Naive thymus-derived CD8-positive, alpha-beta T cell (primary cell): ENCODE measurements at regions not wholly inside any gene's neighbourhood (a gene's known extent, or its start where the extent isn't known, plus 50 kb on each side); places are given as distances from the start of the nearest gene placed in this dataset.
A peak's percentile ranks its signal among the peaks of the same experiment; 100 is the strongest.

Source experiments
- ATAC-seq, 2 donors: fragments of 150-1000 bp; cut with Tn5 transposase in 1 of 2; sonication (Bioruptor Pico), chemical (Tn5 transposase) in 1 of 2; 1 replicate in 1 of 2; 2 replicates in 1 of 2; pipeline ENCODE4 v1.10.0; 2021; ENCODE audit warnings: mild to moderate bottlenecking in 2 of 2, moderate library complexity in 2 of 2
- POLR2A ChIA-PET: fragments of 350-600 bp; sonication (Branson Sonifier 250); formaldehyde crosslinking; loops from one replicate; lab custom pipeline; 2021; ENCODE audit warnings: antibody characterized with exemption; lab: Charles Lee
- DNase-seq, 10 donors: peaks; one replicate each; pipeline versions ENCODE4 v3.0.0 to v3.0.0-alpha.2; 2020 to 2022
- H3K27ac Mint-ChIP-seq, 10 donors: one replicate each; pipeline ENCODE4 v1.8.0; 2020 to 2022; ENCODE audit warnings: mild to moderate bottlenecking in 10 of 10, mixed read lengths in 10 of 10, moderate library complexity in 4 of 10, inconsistent platforms in 1 of 10
- H3K27me3 Mint-ChIP-seq, 5 donors: one replicate each; pipeline ENCODE4 v1.8.0; 2021 to 2022; ENCODE audit warnings: mixed read lengths in 5 of 5
- H3K36me3 Mint-ChIP-seq, 3 donors: one replicate each; pipeline ENCODE4 v1.8.0; 2020 to 2022; ENCODE audit warnings: mixed read lengths in 3 of 3, mild to moderate bottlenecking in 2 of 3, inconsistent platforms in 1 of 3
- H3K4me1 Mint-ChIP-seq, 4 donors: one replicate each; pipeline ENCODE4 v1.8.0; 2021 to 2022; ENCODE audit warnings: mixed read lengths in 4 of 4
- H3K4me3 Mint-ChIP-seq, 10 donors: one replicate each; pipeline ENCODE4 v1.8.0; 2020 to 2022; ENCODE audit warnings: mild to moderate bottlenecking in 10 of 10, mixed read lengths in 10 of 10, moderate library complexity in 6 of 10, inconsistent platforms in 1 of 10
- H3K9me3 Mint-ChIP-seq, 9 donors: one replicate each; pipeline ENCODE4 v1.8.0; 2020 to 2022; ENCODE audit warnings: mixed read lengths in 9 of 9, mild to moderate bottlenecking in 3 of 9, inconsistent platforms in 1 of 9, moderate library complexity in 1 of 9

DNA sequence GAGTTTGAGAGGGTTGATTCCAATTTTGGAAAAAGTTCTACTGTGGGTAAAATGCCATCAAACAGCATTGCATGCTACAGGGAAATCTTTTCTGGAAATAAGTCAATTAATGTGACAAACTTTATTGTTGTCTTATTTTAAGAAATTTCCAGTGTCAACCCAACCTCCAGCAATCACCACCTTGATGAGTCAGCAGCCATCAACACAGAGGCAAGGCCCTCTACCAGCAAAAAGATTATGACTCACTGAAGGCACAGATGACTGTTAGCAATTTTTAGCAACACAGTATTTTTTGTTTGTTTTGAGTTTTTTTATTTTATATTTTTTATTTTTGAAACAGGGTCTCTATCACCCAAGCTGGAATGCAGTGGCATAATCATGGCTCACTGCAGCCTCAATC is 165.4 kb upstream of the C1QTNF7 start:
- Mint-ChIP-seq H3K4me3 (no peak overlapping the region), H3K4me1 (no peaks in the 10 kb centered on the region), H3K9me3 (peaks cover 4 to 33% (median 22%) of the 10 kb centered on the region in 9 donors), H3K27me3 (peaks cover 0 to 7% (median 4%) of the 10 kb centered on the region in 5 donors), H3K36me3 (peaks cover 0 to 17% (median 2%) of the 10 kb centered on the region in 3 donors), H3K27ac (no peak overlapping the region)
- no peak for DNase-seq
- POLR2A ChIA-PET: no interaction called here
- ATAC-seq: no peak

GRCh38 chr4:15270201-15270600 is 157.6 kb upstream of the C1QTNF7 start:
- H3K4me3 Mint-ChIP-seq: no peak overlapping the region
- ATAC-seq (no peak), DNase-seq (no peak)
- no peaks in the 10 kb centered on the region for H3K4me1 Mint-ChIP-seq
- H3K27ac Mint-ChIP-seq: no peak overlapping the region
- peaks cover 3 to 26% (median 21%) of the 10 kb centered on the region in 3 donors for H3K36me3 Mint-ChIP-seq
- POLR2A ChIA-PET: no interaction called here
- peaks cover 0 to 6% (median 3%) of the 10 kb centered on the region in 5 donors for H3K27me3 Mint-ChIP-seq
- H3K9me3 Mint-ChIP-seq: peaks cover 4 to 67% (median 30%) of the 10 kb centered on the region in 9 donors

DNA sequence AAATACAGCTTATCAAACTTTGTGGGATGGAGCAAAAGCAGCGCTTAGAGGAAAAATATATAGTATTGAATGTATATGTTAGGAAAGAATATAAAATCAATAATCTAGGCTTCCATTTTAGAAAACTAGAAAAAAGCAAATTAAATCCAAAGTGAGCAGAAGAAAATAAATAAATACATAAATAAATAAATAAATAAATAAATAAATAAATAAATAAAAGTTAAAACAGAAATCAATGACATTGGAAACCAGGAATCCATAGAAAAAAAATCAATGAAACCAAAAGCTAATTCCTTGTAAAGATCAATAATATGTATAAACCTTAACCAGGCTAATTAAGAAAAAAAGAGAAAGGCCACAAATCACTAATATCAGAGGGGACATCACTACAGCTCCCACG is 141.8 kb upstream of the C1QTNF7 start:
- ATAC-seq (no peak), DNase-seq (no peak)
- Mint-ChIP-seq H3K4me3 (no peak overlapping the region), H3K27ac (peak overlapping the region in 1 of 10 donors; percentile 44), H3K27me3 (no peaks in the 10 kb centered on the region), H3K36me3 (no peaks in the 10 kb centered on the region), H3K9me3 (no peaks in the 10 kb centered on the region), H3K4me1 (no peaks in the 10 kb centered on the region)
- POLR2A ChIA-PET: no interaction called here

- Mint-ChIP-seq H3K36me3 (no peaks in the 10 kb centered on the region), H3K27ac (no peak overlapping the region), H3K27me3 (no peaks in the 10 kb centered on the region), H3K4me3 (no peak overlapping the region), H3K9me3 (no peaks in the 10 kb centered on the region), H3K4me1 (no peaks in the 10 kb centered on the region)
- ATAC-seq (no peak), DNase-seq (no peak)
- POLR2A ChIA-PET: no interaction called here
Observed at GRCh38 chr4:15291122-15291521, 136.7 kb upstream of the C1QTNF7 start.

DNA sequence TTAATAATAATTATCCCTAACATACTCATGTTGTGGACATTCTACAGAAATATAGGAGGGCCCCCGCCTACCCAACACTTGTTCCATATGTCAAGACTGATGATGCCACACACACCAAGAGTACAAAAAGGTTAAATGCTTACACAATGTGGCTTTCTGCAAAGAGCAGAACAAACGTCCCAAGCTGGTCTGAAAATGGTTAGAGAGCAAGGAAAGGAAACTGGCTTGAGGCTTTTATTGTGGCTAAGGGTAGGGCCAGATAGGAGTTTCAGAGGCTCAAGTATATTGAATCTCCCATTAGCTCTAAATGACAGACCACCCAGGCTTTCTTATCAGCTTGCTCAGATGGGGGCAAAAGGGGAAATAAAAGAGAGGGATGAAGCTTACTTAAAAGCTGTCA is 134.1 kb upstream of the C1QTNF7 start:
- ATAC-seq: no peak
- H3K36me3 Mint-ChIP-seq: no peaks in the 10 kb centered on the region
- H3K27me3 Mint-ChIP-seq: no peaks in the 10 kb centered on the region
- no peaks in the 10 kb centered on the region for H3K4me1 Mint-ChIP-seq
- POLR2A ChIA-PET: no interaction called here
- no peak overlapping the region for H3K27ac Mint-ChIP-seq
- no peaks in the 10 kb centered on the region for H3K9me3 Mint-ChIP-seq
- H3K4me3 Mint-ChIP-seq: no peak overlapping the region
- no peak for DNase-seq

DNA sequence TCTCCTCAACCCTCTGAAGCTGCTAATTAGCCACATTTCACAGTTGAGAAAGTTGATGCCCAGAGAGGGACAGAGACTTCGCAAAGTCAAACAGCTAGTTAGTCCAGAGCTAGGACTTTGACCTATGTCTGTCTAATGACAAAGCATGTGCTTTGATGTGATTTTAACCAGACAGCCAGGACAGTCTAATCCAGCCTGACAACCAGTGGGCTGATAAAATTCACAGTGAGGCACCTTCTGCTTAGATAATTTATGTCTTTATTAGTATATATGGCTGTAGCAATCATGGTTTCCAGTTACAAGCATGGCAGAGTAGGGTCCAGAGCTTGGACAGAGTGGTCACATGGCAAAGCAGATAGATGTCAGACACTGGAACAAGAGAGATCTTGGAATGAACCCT is 133.6 kb upstream of the C1QTNF7 start:
- no peak for DNase-seq
- no peaks in the 10 kb centered on the region for H3K36me3 Mint-ChIP-seq
- H3K9me3 Mint-ChIP-seq: no peaks in the 10 kb centered on the region
- H3K4me1 Mint-ChIP-seq: no peaks in the 10 kb centered on the region
- H3K4me3 Mint-ChIP-seq: no peak overlapping the region
- no peak for ATAC-seq
- H3K27me3 Mint-ChIP-seq: no peaks in the 10 kb centered on the region
- POLR2A ChIA-PET: no interaction called here
- H3K27ac Mint-ChIP-seq: no peak overlapping the region

GRCh38 chr4:15294832-15295231 is 133.0 kb upstream of the C1QTNF7 start:
- ATAC-seq: no peak
- no peaks in the 10 kb centered on the region for H3K27me3 Mint-ChIP-seq
- no peak overlapping the region for H3K4me3 Mint-ChIP-seq
- H3K4me1 Mint-ChIP-seq: no peaks in the 10 kb centered on the region
- H3K36me3 Mint-ChIP-seq: no peaks in the 10 kb centered on the region
- no peaks in the 10 kb centered on the region for H3K9me3 Mint-ChIP-seq
- no peak overlapping the region for H3K27ac Mint-ChIP-seq
- POLR2A ChIA-PET: no interaction called here
- DNase-seq: no peak

DNA sequence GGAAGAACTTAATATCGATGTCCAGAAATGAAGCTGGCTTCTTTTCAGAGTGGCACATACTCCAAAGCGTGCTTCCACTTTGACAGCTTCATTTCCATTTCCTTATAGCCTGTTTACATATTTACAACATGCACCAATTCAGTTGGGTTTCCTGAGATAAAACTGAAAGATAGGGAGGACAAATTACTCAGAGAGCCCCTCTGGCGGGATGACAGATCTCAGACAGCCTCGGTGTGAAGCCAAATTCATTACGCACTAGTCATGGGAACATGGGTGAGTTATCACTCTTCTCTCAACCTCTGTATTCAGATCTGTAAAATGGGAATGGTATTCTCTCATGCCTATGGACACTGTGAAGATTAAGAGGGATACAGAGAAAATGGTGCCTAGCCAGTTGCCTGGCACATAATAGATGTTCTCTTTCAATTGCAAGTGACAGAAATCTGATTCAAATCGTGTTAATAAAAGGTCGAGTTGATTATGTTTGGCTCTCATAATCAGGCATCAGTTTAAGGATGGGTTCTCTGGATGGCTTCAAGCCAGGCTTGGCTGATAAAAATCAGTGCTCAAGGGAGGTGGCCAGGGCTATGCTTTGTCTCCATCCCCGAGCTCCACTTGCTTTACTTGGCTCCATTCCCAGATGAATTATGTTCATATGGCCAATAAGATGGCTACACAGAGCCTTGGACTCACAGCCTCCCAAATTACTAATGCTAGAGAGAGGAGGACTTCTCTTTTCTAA is 132.2 kb upstream of the C1QTNF7 start:
- DNase-seq: no peak
- POLR2A ChIA-PET: no interaction called here
- no peak for ATAC-seq

GRCh38 chr4:15297344-15297743 is 130.5 kb upstream of the C1QTNF7 start:
- Mint-ChIP-seq H3K4me1 (no peaks in the 10 kb centered on the region), H3K27ac (peak overlapping the region in 1 of 10 donors; percentile 24), H3K4me3 (no peak overlapping the region), H3K27me3 (no peaks in the 10 kb centered on the region), H3K36me3 (no peaks in the 10 kb centered on the region), H3K9me3 (peaks cover 0 to 2% (median 0%) of the 10 kb centered on the region in 9 donors)
- no peak for DNase-seq
- no peak for ATAC-seq
- POLR2A ChIA-PET: no interaction called here

More for the DNA sequence above, 132.2 kb upstream of the C1QTNF7 start:
- no peaks in the 10 kb centered on the region for H3K36me3 Mint-ChIP-seq
- H3K27ac Mint-ChIP-seq: no peak overlapping the region
- H3K4me3 Mint-ChIP-seq: no peak overlapping the region
- H3K27me3 Mint-ChIP-seq: no peaks in the 10 kb centered on the region
- H3K4me1 Mint-ChIP-seq: no peaks in the 10 kb centered on the region
- H3K9me3 Mint-ChIP-seq: no peaks in the 10 kb centered on the region

GRCh38 chr4:15299627-15300026 is 128.2 kb upstream of the C1QTNF7 start:
- H3K36me3 Mint-ChIP-seq: no peaks in the 10 kb centered on the region

DNA sequence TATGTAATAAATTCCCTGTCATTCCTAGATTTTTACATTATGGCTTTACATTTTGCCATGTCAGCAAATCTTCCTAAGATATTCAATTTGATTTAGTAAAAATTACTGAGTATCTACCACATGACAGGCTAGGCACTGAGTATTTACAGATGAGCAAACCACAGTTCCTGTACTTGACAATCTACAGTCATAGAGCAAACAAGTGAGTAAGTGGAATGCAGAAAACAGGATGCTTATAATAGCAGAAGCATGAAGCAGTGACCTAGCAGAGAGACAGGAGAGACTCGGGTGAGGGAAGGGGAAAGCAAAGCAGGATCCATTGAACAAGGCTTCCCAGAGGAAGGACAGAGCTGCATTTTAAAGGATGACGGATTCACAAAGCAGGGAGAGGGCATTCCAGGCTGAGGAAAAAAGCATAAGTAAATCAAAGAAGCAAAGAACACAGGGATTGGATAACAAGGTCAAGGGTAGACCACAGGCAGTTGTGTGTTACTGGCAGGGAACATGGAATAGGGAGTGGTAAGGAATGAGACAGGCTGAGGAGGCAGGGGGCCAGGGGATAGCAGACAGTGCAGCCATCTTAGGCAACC is 124.7 kb upstream of the C1QTNF7 start:
- DNase-seq: no peak
- Mint-ChIP-seq H3K9me3 (peaks cover 0 to 2% (median 0%) of the 10 kb centered on the region in 9 donors), H3K27ac (peak overlapping the region in 1 of 10 donors; percentile 19), H3K4me3 (no peak overlapping the region), H3K36me3 (no peaks in the 10 kb centered on the region), H3K4me1 (peaks cover 0 to 2% (median 0%) of the 10 kb centered on the region in 4 donors), H3K27me3 (peaks cover 0 to 14% (median 6%) of the 10 kb centered on the region in 5 donors)
- POLR2A ChIA-PET: no interaction called here
- ATAC-seq: no peak

More at GRCh38 chr4:15299627-15300026, 128.2 kb upstream of the C1QTNF7 start:
- Mint-ChIP-seq H3K4me1 (peaks cover 0 to 2% (median 0%) of the 10 kb centered on the region in 4 donors), H3K9me3 (peaks cover 0 to 2% (median 0%) of the 10 kb centered on the region in 9 donors), H3K27me3 (peaks cover 0 to 8% (median 2%) of the 10 kb centered on the region in 5 donors), H3K27ac (no peak overlapping the region), H3K4me3 (no peak overlapping the region)
- DNase-seq (no peak), ATAC-seq (no peak)
- POLR2A ChIA-PET: no interaction called here

- Mint-ChIP-seq H3K36me3 (peaks cover 0 to 6% (median 0%) of the 10 kb centered on the region in 3 donors), H3K4me1 (no peaks in the 10 kb centered on the region), H3K4me3 (no peak overlapping the region), H3K27ac (no peak overlapping the region), H3K27me3 (peaks cover 0 to 2% (median 0%) of the 10 kb centered on the region in 5 donors), H3K9me3 (peaks cover 0 to 9% (median 0%) of the 10 kb centered on the region in 9 donors)
- no peak for DNase-seq
- no peak for ATAC-seq
- POLR2A ChIA-PET: no interaction called here
Observed at GRCh38 chr4:15314974-15315373, 112.9 kb upstream of the C1QTNF7 start.

GRCh38 chr4:15317246-15317645 is 110.6 kb upstream of the C1QTNF7 start:
- H3K36me3 Mint-ChIP-seq: no peaks in the 10 kb centered on the region
- DNase-seq (no peak), ATAC-seq (no peak)
- no peak overlapping the region for H3K27ac Mint-ChIP-seq
- peaks cover 1 to 7% (median 2%) of the 10 kb centered on the region in 5 donors for H3K27me3 Mint-ChIP-seq
- no peaks in the 10 kb centered on the region for H3K9me3 Mint-ChIP-seq
- H3K4me1 Mint-ChIP-seq: no peaks in the 10 kb centered on the region
- POLR2A ChIA-PET: interaction anchor here (0.7 kb wide), 1 partner anchor 12 kb away, joined by 3 read pairs; no protein-coding TSS in a partner anchor
- no peak overlapping the region for H3K4me3 Mint-ChIP-seq
